GM12892 (cell line): ENCODE measurements at regions not wholly inside any gene's neighbourhood (a gene's known extent, or its start where the extent isn't known, plus 50 kb on each side); places are given as distances from the start of the nearest gene placed in this dataset.
"Not testable (repeated sequence)": the region's sequence is repeated elsewhere in the genome, so short reads cannot be mapped to it uniquely, and the experiment has no call there.

ENCODE experiments used
- POLR2A ChIP-seq: IDR thresholded peaks from 2 replicates; pipeline ENCODE4 v1.6.1; 2011; ENCODE audit warnings: low read depth, low read length, control low read depth
- POLR2AphosphoS5 ChIP-seq: IDR thresholded peaks from 2 replicates; pipeline ENCODE4 v1.6.1; 2011; ENCODE audit warnings: low read depth, low read length, control low read depth
- TAF1 ChIP-seq: IDR thresholded peaks from 2 replicates; pipeline ENCODE4 v1.6.1; 2011; ENCODE audit warnings: low read depth, mild to moderate bottlenecking, control low read depth, low read length, borderline replicate concordance

DNA sequence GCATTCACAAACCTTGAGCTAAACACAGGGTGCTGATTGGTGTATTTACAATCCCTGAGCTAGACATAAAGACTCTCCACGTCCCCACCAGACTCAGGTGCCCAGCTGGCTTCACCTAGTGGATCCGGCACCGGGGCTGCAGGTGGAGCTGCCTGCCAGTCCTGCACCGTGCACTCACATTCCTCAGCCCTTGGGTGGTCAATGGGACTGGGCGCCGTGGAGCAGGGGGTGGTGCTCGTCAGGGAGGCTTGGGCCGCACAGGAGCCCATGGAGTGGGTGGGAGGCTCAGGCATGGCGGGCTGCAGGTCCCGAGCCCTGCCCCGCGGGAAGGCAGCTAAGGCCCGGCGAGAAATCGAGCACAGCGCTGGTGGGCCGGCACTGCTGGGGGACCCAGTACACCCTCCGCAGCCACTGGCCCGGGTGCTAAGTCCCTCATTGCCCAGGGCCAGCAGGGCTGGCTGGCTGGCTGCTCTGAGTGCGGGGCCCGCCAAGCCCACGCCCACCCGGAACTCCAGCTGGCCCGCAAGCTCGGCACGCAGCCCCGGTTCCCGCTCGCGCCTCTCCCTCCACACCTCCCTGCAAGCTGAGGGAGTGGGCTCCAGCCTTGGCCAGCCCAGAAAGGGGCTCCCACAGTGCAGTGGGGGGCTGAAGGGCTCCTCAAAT, 622.2 kb upstream of the ADGRL2 start:
- not testable (repeated sequence) for TF ChIP-seq POLR2A, POLR2AphosphoS5, TAF1
